ENCODE measurements at regions not wholly inside any gene's neighbourhood (a gene's known extent, or its start where the extent isn't known, plus 50 kb on each side); places are given as distances from the start of the nearest gene placed in this dataset.
A peak's percentile ranks its signal among the peaks of the same experiment; 100 is the strongest.

DNA sequence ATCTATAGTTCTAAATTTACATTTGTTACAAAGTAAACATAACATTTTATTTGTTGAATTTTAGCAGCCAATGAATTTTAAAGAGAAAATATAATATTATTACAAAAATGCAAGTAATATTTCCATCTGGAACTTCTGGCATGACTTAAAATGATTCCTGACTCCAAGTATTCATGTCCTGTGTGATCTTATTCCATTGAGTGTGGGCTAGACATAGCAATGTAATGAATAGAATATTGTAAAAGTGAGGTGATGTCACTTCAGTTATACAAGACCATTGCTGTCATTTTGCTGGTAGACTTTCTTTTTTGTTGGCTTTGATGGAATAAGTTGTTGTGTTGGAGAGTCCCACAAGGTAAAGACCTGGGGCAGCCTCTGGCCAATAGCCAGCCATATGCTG is 912.2 kb upstream of the PIK3C3 start:
- H3K4me3 ChIP-seq: no peak overlapping the region
- TF ChIP-seq CTCF (IDR thresholded peaks at IDR 0.05): no peak
- TF ChIP-seq POLR2A (IDR thresholded peaks at IDR 0.05): no peak
- H3K4me1 ChIP-seq: peaks cover 6% of the 10 kb centered on the region
- no peaks in the 10 kb centered on the region for H3K27me3 ChIP-seq
- H3K9me3 ChIP-seq: no peaks in the 10 kb centered on the region
- intact Hi-C loops (cut with DNase I; ENCODE audit: low total_unique reads): no loop called here
- no peak for DNase-seq
- H3K27ac ChIP-seq: no peak overlapping the region
- no peaks in the 10 kb centered on the region for H3K36me3 ChIP-seq (ENCODE audit: low read depth, missing control alignments)

DNA sequence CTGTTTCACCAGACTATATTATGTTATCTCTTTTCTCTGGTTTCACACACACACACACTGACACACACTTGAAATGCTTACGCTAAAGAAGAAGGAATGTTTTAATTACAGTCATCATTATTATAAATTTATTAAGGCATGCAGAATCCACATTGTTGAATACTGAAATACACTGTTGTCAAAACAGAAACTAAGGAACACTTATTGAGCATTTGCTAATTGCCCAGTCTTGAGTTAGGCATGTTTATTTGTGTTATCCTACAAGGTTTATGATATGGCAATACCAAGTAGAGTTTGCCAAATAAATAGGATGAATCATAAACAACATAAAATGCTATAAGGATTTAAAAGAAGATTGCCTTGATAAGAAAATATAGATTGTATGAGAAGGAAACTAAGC is 917.0 kb upstream of the PIK3C3 start:
- intact Hi-C loops (cut with DNase I; ENCODE audit: low total_unique reads): no loop called here
- WGBS, 2 donors: 39 to 48% methylated on average over 1 of the region's 1 CpG
- peaks cover 6% of the 10 kb centered on the region for H3K4me1 ChIP-seq
- H3K36me3 ChIP-seq (ENCODE audit: low read depth, missing control alignments): no peaks in the 10 kb centered on the region
- TF ChIP-seq CTCF (IDR thresholded peaks at IDR 0.05): no peak
- no peak for TF ChIP-seq POLR2A (IDR thresholded peaks at IDR 0.05)
- peak overlapping the region; percentile 46 to 52 for H3K27ac ChIP-seq
- DNase-seq: no peak
- no peak overlapping the region for H3K4me3 ChIP-seq
- H3K9me3 ChIP-seq: no peaks in the 10 kb centered on the region
- H3K27me3 ChIP-seq: no peaks in the 10 kb centered on the region

- TF ChIP-seq POLR2A (IDR thresholded peaks at IDR 0.05) (no peak), CTCF (IDR thresholded peaks at IDR 0.05) (no peak)
- no peaks in the 10 kb centered on the region for H3K27me3 ChIP-seq
- no peaks in the 10 kb centered on the region for H3K36me3 ChIP-seq (ENCODE audit: low read depth, missing control alignments)
- DNase-seq: no peak
- peaks cover 6% of the 10 kb centered on the region for H3K4me1 ChIP-seq
- no peak overlapping the region for H3K27ac ChIP-seq
- no peak overlapping the region for H3K4me3 ChIP-seq
- 83 to 85% methylated on average over 6 of the region's 6 CpGs for WGBS, 2 donors
- intact Hi-C loops (cut with DNase I; ENCODE audit: low total_unique reads): no loop called here
- no peaks in the 10 kb centered on the region for H3K9me3 ChIP-seq
Observed at GRCh38 chr18:41036346-41036745, 918.7 kb upstream of the PIK3C3 start.

- DNase-seq: no peak
- no peaks in the 10 kb centered on the region for H3K9me3 ChIP-seq
- TF ChIP-seq CTCF (IDR thresholded peaks at IDR 0.05) (no peak), POLR2A (IDR thresholded peaks at IDR 0.05) (no peak)
- 67% methylated on average over 2 of the region's 2 CpGs for WGBS, 2 donors
- intact Hi-C loops (cut with DNase I; ENCODE audit: low total_unique reads): no loop called here
- H3K4me3 ChIP-seq: no peak overlapping the region
- H3K27ac ChIP-seq: no peak overlapping the region
- H3K4me1 ChIP-seq: peaks cover 6% of the 10 kb centered on the region
- no peaks in the 10 kb centered on the region for H3K36me3 ChIP-seq (ENCODE audit: low read depth, missing control alignments)
- H3K27me3 ChIP-seq: no peaks in the 10 kb centered on the region
Observed at GRCh38 chr18:41034413-41034812, 920.6 kb upstream of the PIK3C3 start.

DNA sequence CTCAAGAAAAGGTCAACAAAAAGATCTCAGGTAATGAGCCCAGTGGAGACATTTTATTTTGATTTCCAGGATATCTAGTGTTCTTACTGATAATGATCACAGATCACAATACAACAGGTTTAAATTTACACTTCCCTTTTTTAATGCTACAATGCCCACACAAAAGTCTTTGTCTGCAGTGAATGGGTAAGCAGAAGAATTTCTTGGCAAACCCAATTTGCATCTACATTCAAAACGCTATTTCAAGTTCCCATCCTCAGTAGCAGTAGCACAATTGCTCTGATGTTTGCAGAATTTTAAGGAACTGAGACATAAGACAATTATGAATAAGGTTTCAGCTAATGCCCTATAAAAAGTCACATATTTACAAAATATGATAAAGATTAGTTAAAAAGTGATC is 929.4 kb upstream of the PIK3C3 start:
- no peak for DNase-seq
- intact Hi-C loops (cut with DNase I; ENCODE audit: low total_unique reads): no loop called here
- Histone ChIP-seq H3K27ac (no peak overlapping the region), H3K27me3 (no peaks in the 10 kb centered on the region), H3K4me1 (no peaks in the 10 kb centered on the region), H3K4me3 (no peak overlapping the region), H3K36me3 (ENCODE audit: low read depth, missing control alignments) (no peaks in the 10 kb centered on the region), H3K9me3 (no peaks in the 10 kb centered on the region)
- no peak for TF ChIP-seq CTCF (IDR thresholded peaks at IDR 0.05)
- no peak for TF ChIP-seq POLR2A (IDR thresholded peaks at IDR 0.05)
- WGBS, 2 donors: 57 to 83% methylated on average over 1 of the region's 1 CpG

Data from testis (tissue), 2 donors.